HUDEP-2 (cell line): ENCODE measurements at regions not wholly inside any gene's neighbourhood (a gene's known extent, or its start where the extent isn't known, plus 50 kb on each side); places are given as distances from the start of the nearest gene placed in this dataset.

Source experiments
- DNase-seq, 76 experiments: peaks; one replicate each; lab custom pipeline; 2025; ENCODE audit not compliant: unreplicated experiment in 76 of 76; lab: John Stamatoyannopoulos, UW

- DNase-seq, result no peak
Measured at GRCh38 chr2:121084130-121084680, 200.8 kb downstream of the TFCP2L1 start.

- DNase-seq, result no peak
Measured at GRCh38 chr2:121085801-121086200, 199.2 kb downstream of the TFCP2L1 start.

- no peak for DNase-seq
Measured at GRCh38 chr2:121086450-121086849, 198.6 kb downstream of the TFCP2L1 start.

GRCh38 chr2:121087117-121087516, 197.9 kb downstream of the TFCP2L1 start:
- no peak for DNase-seq

- DNase-seq, result no peak
Measured at GRCh38 chr2:121088251-121089165, 196.5 kb downstream of the TFCP2L1 start.

- DNase-seq, result no peak
Measured at GRCh38 chr2:121089166-121089510, 195.9 kb downstream of the TFCP2L1 start.

GRCh38 chr2:121090088-121090715, 194.8 kb downstream of the TFCP2L1 start:
- DNase-seq, result no peak

- no peak for DNase-seq
Measured at GRCh38 chr2:121092095-121092494, 192.9 kb downstream of the TFCP2L1 start.

- no peak for DNase-seq
Measured at GRCh38 chr2:121093692-121094091, 191.3 kb downstream of the TFCP2L1 start.

GRCh38 chr2:121094101-121094500, 190.9 kb downstream of the TFCP2L1 start:
- no peak for DNase-seq

- DNase-seq, result no peak
Measured at GRCh38 chr2:121094845-121095244, 190.2 kb downstream of the TFCP2L1 start.

GRCh38 chr2:121095257-121096080, 189.5 kb downstream of the TFCP2L1 start:
- DNase-seq, result peak in 36 of 76 experiments; percentile 1 to 52 (median 18)

GRCh38 chr2:121096611-121097010, 188.4 kb downstream of the TFCP2L1 start:
- DNase-seq, result no peak

GRCh38 chr2:121098556-121098955, 186.4 kb downstream of the TFCP2L1 start:
- DNase-seq, result no peak

- DNase-seq, result peak in 5 of 76 experiments; percentile 7 to 17 (median 10)
Measured at GRCh38 chr2:121099329-121100290, 185.4 kb downstream of the TFCP2L1 start.

GRCh38 chr2:121101093-121101715, 183.8 kb downstream of the TFCP2L1 start:
- DNase-seq, result no peak

- no peak for DNase-seq
Measured at GRCh38 chr2:121102941-121103340, 182.1 kb downstream of the TFCP2L1 start.

- no peak for DNase-seq
Measured at GRCh38 chr2:121103960-121104359, 181.0 kb downstream of the TFCP2L1 start.

- DNase-seq, result no peak
Measured at GRCh38 chr2:121104721-121105141, 180.3 kb downstream of the TFCP2L1 start.
